ENCODE measurements at regions not wholly inside any gene's neighbourhood (a gene's known extent, or its start where the extent isn't known, plus 50 kb on each side); places are given as distances from the start of the nearest gene placed in this dataset.

DNA sequence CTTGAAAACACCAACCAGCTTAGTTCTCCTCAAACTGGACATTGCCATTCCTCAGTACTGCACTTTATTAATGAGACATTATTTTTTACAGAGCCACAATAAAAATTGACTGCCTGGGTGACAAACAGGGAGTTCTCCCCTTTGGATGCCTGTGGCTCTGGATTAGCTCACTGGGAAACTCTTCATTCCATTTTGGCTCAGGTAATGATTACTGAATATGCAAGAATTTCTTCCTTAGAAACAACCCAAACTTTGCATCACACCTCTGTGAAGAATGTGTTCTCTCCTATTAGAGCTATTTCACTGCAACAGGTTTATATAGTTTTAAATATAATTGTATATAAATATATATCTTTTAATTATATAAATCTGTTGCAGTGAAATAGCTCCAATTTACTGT lies 2065.8 kb downstream of the ARAP2 start:
- no peak for DNase-seq (ENCODE audit: low read depth, low spot score)
- H3K4me1 ChIP-seq (ENCODE audit: insufficient read depth, insufficient read length), result no peaks in the 10 kb centered on the region
- 0 out of 2 replicates have a peak, but pooled peaks cover 7% of the 10 kb centered on the region for H3K9me3 ChIP-seq (ENCODE audit: insufficient read depth, low read length)
- no peak overlapping the region for H3K4me3 ChIP-seq (ENCODE audit: insufficient read length, low read depth)
- no peaks in the 10 kb centered on the region for H3K36me3 ChIP-seq (ENCODE audit: insufficient read depth, insufficient read length, low read length)
- H3K9ac ChIP-seq (ENCODE audit: insufficient read length, low read depth), result no peak overlapping the region
- no peak for TF ChIP-seq YY1 (IDR thresholded peaks at IDR 0.05; ENCODE audit: insufficient read depth, insufficient read length)
- TF ChIP-seq SUZ12 (IDR thresholded peaks at IDR 0.05; ENCODE audit: extremely low read depth, insufficient read depth, insufficient read length), result no peak
- TF ChIP-seq ZNF274 (IDR thresholded peaks at IDR 0.05; ENCODE audit: low read depth, low read length), result no peak
- no peaks in the 10 kb centered on the region for H3K27me3 ChIP-seq (ENCODE audit: insufficient read depth, insufficient read length)

- no peaks in the 10 kb centered on the region for H3K4me1 ChIP-seq (ENCODE audit: insufficient read depth, insufficient read length)
- no peaks in the 10 kb centered on the region for H3K36me3 ChIP-seq (ENCODE audit: insufficient read depth, insufficient read length, low read length)
- TF ChIP-seq SUZ12 (IDR thresholded peaks at IDR 0.05; ENCODE audit: extremely low read depth, insufficient read depth, insufficient read length), result no peak
- no peak for TF ChIP-seq YY1 (IDR thresholded peaks at IDR 0.05; ENCODE audit: insufficient read depth, insufficient read length)
- TF ChIP-seq ZNF274 (IDR thresholded peaks at IDR 0.05; ENCODE audit: low read depth, low read length), result no peak
- H3K27me3 ChIP-seq (ENCODE audit: insufficient read depth, insufficient read length), result no peaks in the 10 kb centered on the region
- DNase-seq (ENCODE audit: low read depth, low spot score), result no peak
- no peak overlapping the region for H3K9ac ChIP-seq (ENCODE audit: insufficient read length, low read depth)
- H3K4me3 ChIP-seq (ENCODE audit: insufficient read length, low read depth), result no peak overlapping the region
- H3K9me3 ChIP-seq (ENCODE audit: insufficient read depth, low read length), result 0 out of 2 replicates have a peak, but pooled peaks cover 4% of the 10 kb centered on the region
Observed at GRCh38 chr4:34181311-34181841, 2062.9 kb downstream of the ARAP2 start.

- no peak for DNase-seq (ENCODE audit: low read depth, low spot score)
- no peak for TF ChIP-seq YY1 (IDR thresholded peaks at IDR 0.05; ENCODE audit: insufficient read depth, insufficient read length)
- TF ChIP-seq SUZ12 (IDR thresholded peaks at IDR 0.05; ENCODE audit: extremely low read depth, insufficient read depth, insufficient read length), result no peak
- no peak for TF ChIP-seq ZNF274 (IDR thresholded peaks at IDR 0.05; ENCODE audit: low read depth, low read length)
Observed at GRCh38 chr4:34181891-34182290, 2062.4 kb downstream of the ARAP2 start.

DNA sequence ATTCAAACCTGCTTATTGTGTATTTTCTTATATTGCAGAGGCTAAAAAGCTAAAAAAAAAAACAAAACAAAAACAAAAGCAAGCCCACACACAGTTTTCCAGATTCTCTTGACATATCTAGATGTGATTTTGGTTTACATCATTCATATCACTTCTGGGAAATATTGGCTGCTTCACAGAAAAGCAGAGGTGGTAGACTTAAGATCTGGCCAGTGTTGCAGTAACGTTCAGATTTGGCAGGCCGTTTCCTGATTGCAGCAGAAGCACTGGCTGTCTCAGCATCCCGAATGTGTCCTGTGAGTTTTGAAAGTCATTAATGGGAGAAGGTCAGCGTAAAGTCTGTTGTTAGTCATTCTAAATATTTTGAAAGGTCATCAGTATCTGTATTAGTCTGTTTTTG lies 2062.0 kb downstream of the ARAP2 start:
- DNase-seq (ENCODE audit: low read depth, low spot score), result no peak
- H3K36me3 ChIP-seq (ENCODE audit: insufficient read depth, insufficient read length, low read length), result no peaks in the 10 kb centered on the region
- TF ChIP-seq ZNF274 (IDR thresholded peaks at IDR 0.05; ENCODE audit: low read depth, low read length) (no peak), SUZ12 (IDR thresholded peaks at IDR 0.05; ENCODE audit: extremely low read depth, insufficient read depth, insufficient read length) (no peak), YY1 (IDR thresholded peaks at IDR 0.05; ENCODE audit: insufficient read depth, insufficient read length) (no peak)
- no peak overlapping the region for H3K4me3 ChIP-seq (ENCODE audit: insufficient read length, low read depth)
- H3K27me3 ChIP-seq (ENCODE audit: insufficient read depth, insufficient read length), result no peaks in the 10 kb centered on the region
- H3K4me1 ChIP-seq (ENCODE audit: insufficient read depth, insufficient read length), result no peaks in the 10 kb centered on the region
- H3K9me3 ChIP-seq (ENCODE audit: insufficient read depth, low read length), result no peaks in the 10 kb centered on the region
- no peak overlapping the region for H3K9ac ChIP-seq (ENCODE audit: insufficient read length, low read depth)

More at GRCh38 chr4:34181891-34182290, 2062.4 kb downstream of the ARAP2 start:
- Histone ChIP-seq H3K36me3 (ENCODE audit: insufficient read depth, insufficient read length, low read length) (no peaks in the 10 kb centered on the region), H3K4me3 (ENCODE audit: insufficient read length, low read depth) (no peak overlapping the region), H3K9me3 (ENCODE audit: insufficient read depth, low read length) (no peaks in the 10 kb centered on the region), H3K27me3 (ENCODE audit: insufficient read depth, insufficient read length) (no peaks in the 10 kb centered on the region), H3K4me1 (ENCODE audit: insufficient read depth, insufficient read length) (no peaks in the 10 kb centered on the region), H3K9ac (ENCODE audit: insufficient read length, low read depth) (no peak overlapping the region)

GRCh38 chr4:34183926-34184325 lies 2060.4 kb downstream of the ARAP2 start:
- TF ChIP-seq ZNF274 (IDR thresholded peaks at IDR 0.05; ENCODE audit: low read depth, low read length) (no peak), SUZ12 (IDR thresholded peaks at IDR 0.05; ENCODE audit: extremely low read depth, insufficient read depth, insufficient read length) (no peak), YY1 (IDR thresholded peaks at IDR 0.05; ENCODE audit: insufficient read depth, insufficient read length) (no peak)
- no peaks in the 10 kb centered on the region for H3K27me3 ChIP-seq (ENCODE audit: insufficient read depth, insufficient read length)
- no peaks in the 10 kb centered on the region for H3K36me3 ChIP-seq (ENCODE audit: insufficient read depth, insufficient read length, low read length)
- H3K9ac ChIP-seq (ENCODE audit: insufficient read length, low read depth), result no peak overlapping the region
- no peak for DNase-seq (ENCODE audit: low read depth, low spot score)
- H3K4me1 ChIP-seq (ENCODE audit: insufficient read depth, insufficient read length), result no peaks in the 10 kb centered on the region
- no peaks in the 10 kb centered on the region for H3K9me3 ChIP-seq (ENCODE audit: insufficient read depth, low read length)
- no peak overlapping the region for H3K4me3 ChIP-seq (ENCODE audit: insufficient read length, low read depth)

DNA sequence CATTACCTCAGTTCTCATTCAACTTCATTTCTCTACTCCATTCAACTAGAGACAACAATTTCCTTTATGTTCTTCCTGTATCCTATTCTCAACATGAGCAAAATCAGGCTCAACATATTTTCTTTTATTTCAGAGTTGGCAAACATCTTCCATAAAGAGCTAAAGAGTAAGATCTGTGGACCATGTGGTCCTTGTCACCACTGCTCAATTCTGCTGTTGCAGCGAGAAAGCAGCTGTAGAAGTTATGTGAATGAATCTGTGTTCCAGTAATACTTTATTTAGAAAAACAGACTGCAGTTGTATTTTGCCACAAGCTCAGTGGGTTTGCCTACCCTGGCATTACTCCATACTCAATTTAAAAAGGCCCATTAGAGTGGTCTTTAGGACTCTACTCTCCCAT lies 2057.3 kb downstream of the ARAP2 start:
- Histone ChIP-seq H3K9ac (ENCODE audit: insufficient read length, low read depth) (no peak overlapping the region), H3K36me3 (ENCODE audit: insufficient read depth, insufficient read length, low read length) (no peaks in the 10 kb centered on the region), H3K27me3 (ENCODE audit: insufficient read depth, insufficient read length) (no peaks in the 10 kb centered on the region), H3K9me3 (ENCODE audit: insufficient read depth, low read length) (no peaks in the 10 kb centered on the region), H3K4me1 (ENCODE audit: insufficient read depth, insufficient read length) (no peaks in the 10 kb centered on the region), H3K4me3 (ENCODE audit: insufficient read length, low read depth) (no peak overlapping the region)
- no peak for DNase-seq (ENCODE audit: low read depth, low spot score)
- TF ChIP-seq YY1 (IDR thresholded peaks at IDR 0.05; ENCODE audit: insufficient read depth, insufficient read length), result no peak
- no peak for TF ChIP-seq ZNF274 (IDR thresholded peaks at IDR 0.05; ENCODE audit: low read depth, low read length)
- no peak for TF ChIP-seq SUZ12 (IDR thresholded peaks at IDR 0.05; ENCODE audit: extremely low read depth, insufficient read depth, insufficient read length)

DNA sequence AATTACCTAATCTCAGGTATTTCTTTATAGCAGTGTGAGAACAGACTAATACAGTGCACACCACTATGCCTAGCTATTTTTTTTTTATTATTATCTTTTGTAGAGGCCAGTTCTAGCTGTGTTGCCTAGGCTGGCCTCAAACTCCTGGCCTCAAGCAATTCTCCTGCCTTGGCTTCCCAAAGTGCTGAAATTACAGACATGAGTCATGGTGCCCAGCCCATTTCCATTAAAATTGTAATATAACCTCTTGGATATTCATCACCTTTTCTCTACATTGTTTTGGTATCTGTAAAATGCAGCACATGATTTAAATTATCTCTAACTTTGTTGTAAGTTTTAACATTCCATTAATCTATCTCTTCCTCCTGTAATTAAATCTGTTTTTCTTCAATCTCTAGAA lies 2052.9 kb downstream of the ARAP2 start:
- TF ChIP-seq ZNF274 (IDR thresholded peaks at IDR 0.05; ENCODE audit: low read depth, low read length) (no peak), SUZ12 (IDR thresholded peaks at IDR 0.05; ENCODE audit: extremely low read depth, insufficient read depth, insufficient read length) (no peak), YY1 (IDR thresholded peaks at IDR 0.05; ENCODE audit: insufficient read depth, insufficient read length) (no peak)
- Histone ChIP-seq H3K4me1 (ENCODE audit: insufficient read depth, insufficient read length) (no peaks in the 10 kb centered on the region), H3K4me3 (ENCODE audit: insufficient read length, low read depth) (no peak overlapping the region), H3K36me3 (ENCODE audit: insufficient read depth, insufficient read length, low read length) (no peaks in the 10 kb centered on the region), H3K27me3 (ENCODE audit: insufficient read depth, insufficient read length) (no peaks in the 10 kb centered on the region), H3K9me3 (ENCODE audit: insufficient read depth, low read length) (no peaks in the 10 kb centered on the region), H3K9ac (ENCODE audit: insufficient read length, low read depth) (no peak overlapping the region)
- DNase-seq (ENCODE audit: low read depth, low spot score), result no peak

Measured in NT2/D1 (cell line).